Nephron (organoid): ENCODE measurements at regions not wholly inside any gene's neighbourhood (a gene's known extent, or its start where the extent isn't known, plus 50 kb on each side); places are given as distances from the start of the nearest gene placed in this dataset.

Experiments used
- H3K27ac Mint-ChIP-seq, 3 experiments: 2 replicates each; pipeline ENCODE4 v1.8.0; 2020; ENCODE audit warnings: mixed read lengths in 3 of 3, mild to moderate bottlenecking in 2 of 3, moderate library complexity in 1 of 3
- H3K27me3 Mint-ChIP-seq: 2 replicates; pipeline ENCODE4 v1.8.0; 2021; ENCODE audit warnings: low read depth, mild to moderate bottlenecking, moderate library complexity, mixed read lengths
- H3K36me3 Mint-ChIP-seq: 2 replicates; pipeline ENCODE4 v1.8.0; 2020; ENCODE audit warnings: low read depth, mixed read lengths
- H3K4me1 Mint-ChIP-seq: 2 replicates; pipeline ENCODE4 v1.8.0; 2020; ENCODE audit warnings: mixed read lengths
- H3K4me3 Mint-ChIP-seq, 3 experiments: 2 replicates each; pipeline ENCODE4 v1.8.0; 2020; ENCODE audit warnings: mild to moderate bottlenecking in 3 of 3, mixed read lengths in 3 of 3, moderate library complexity in 2 of 3
- H3K9me3 Mint-ChIP-seq: 2 replicates; pipeline ENCODE4 v1.8.0; 2020; ENCODE audit warnings: mixed read lengths
- CTCF ChIP-seq, 3 experiments: fragments of 200-600 bp; sonication (generic); IDR thresholded peaks; one replicate each; pipeline ENCODE4 v1.5.0; 2021; ENCODE audit warnings: antibody characterized with exemption in 3 of 3; ENCODE audit not compliant: unreplicated experiment in 3 of 3

GRCh38 chr5:110112348-110112747 lies 422.6 kb downstream of the MAN2A1 start:
- Mint-ChIP-seq H3K27me3 (no peaks in the 10 kb centered on the region), H3K36me3 (no peaks in the 10 kb centered on the region), H3K9me3 (peaks cover 3% of the 10 kb centered on the region), H3K4me1 (no peaks in the 10 kb centered on the region), H3K4me3 (no peak overlapping the region), H3K27ac (no peak overlapping the region)
- TF ChIP-seq CTCF (IDR thresholded peaks at IDR 0.05; ENCODE audit: unreplicated experiment in 3 of 3), result no peak

- no peak overlapping the region for H3K4me3 Mint-ChIP-seq
- H3K36me3 Mint-ChIP-seq, result no peaks in the 10 kb centered on the region
- no peaks in the 10 kb centered on the region for H3K4me1 Mint-ChIP-seq
- H3K27ac Mint-ChIP-seq, result no peak overlapping the region
- no peak for TF ChIP-seq CTCF (IDR thresholded peaks at IDR 0.05; ENCODE audit: unreplicated experiment in 3 of 3)
- H3K27me3 Mint-ChIP-seq, result no peaks in the 10 kb centered on the region
- peaks cover 26% of the 10 kb centered on the region for H3K9me3 Mint-ChIP-seq
Observed at GRCh38 chr5:110115503-110115902, 425.8 kb downstream of the MAN2A1 start.

GRCh38 chr5:110116539-110116938 lies 426.8 kb downstream of the MAN2A1 start:
- peaks cover 28% of the 10 kb centered on the region for H3K9me3 Mint-ChIP-seq
- no peaks in the 10 kb centered on the region for H3K27me3 Mint-ChIP-seq
- H3K27ac Mint-ChIP-seq, result no peak overlapping the region
- TF ChIP-seq CTCF (IDR thresholded peaks at IDR 0.05; ENCODE audit: unreplicated experiment in 3 of 3), result no peak
- no peaks in the 10 kb centered on the region for H3K4me1 Mint-ChIP-seq
- no peak overlapping the region for H3K4me3 Mint-ChIP-seq
- H3K36me3 Mint-ChIP-seq, result no peaks in the 10 kb centered on the region

GRCh38 chr5:110134963-110135935 lies 445.5 kb downstream of the MAN2A1 start:
- TF ChIP-seq CTCF (IDR thresholded peaks at IDR 0.05; ENCODE audit: unreplicated experiment in 3 of 3), result no peak

GRCh38 chr5:110150199-110150598 lies 460.5 kb downstream of the MAN2A1 start:
- H3K9me3 Mint-ChIP-seq, result no peaks in the 10 kb centered on the region
- H3K4me1 Mint-ChIP-seq, result no peaks in the 10 kb centered on the region
- H3K36me3 Mint-ChIP-seq, result no peaks in the 10 kb centered on the region
- H3K27me3 Mint-ChIP-seq, result no peaks in the 10 kb centered on the region
- H3K4me3 Mint-ChIP-seq, result no peak overlapping the region
- no peak for TF ChIP-seq CTCF (IDR thresholded peaks at IDR 0.05; ENCODE audit: unreplicated experiment in 3 of 3)
- H3K27ac Mint-ChIP-seq, result no peak overlapping the region

More at GRCh38 chr5:110134963-110135935, 445.5 kb downstream of the MAN2A1 start:
- Mint-ChIP-seq H3K4me3 (no peak overlapping the region), H3K9me3 (peaks cover 56% of the 10 kb centered on the region), H3K27ac (no peak overlapping the region), H3K4me1 (no peaks in the 10 kb centered on the region), H3K36me3 (no peaks in the 10 kb centered on the region), H3K27me3 (peaks cover 3% of the 10 kb centered on the region)

GRCh38 chr5:110159202-110159601 lies 469.5 kb downstream of the MAN2A1 start:
- no peak overlapping the region for H3K27ac Mint-ChIP-seq
- H3K36me3 Mint-ChIP-seq, result no peaks in the 10 kb centered on the region
- H3K9me3 Mint-ChIP-seq, result no peaks in the 10 kb centered on the region
- TF ChIP-seq CTCF (IDR thresholded peaks at IDR 0.05; ENCODE audit: unreplicated experiment in 3 of 3), result no peak
- H3K27me3 Mint-ChIP-seq, result no peaks in the 10 kb centered on the region
- H3K4me3 Mint-ChIP-seq, result no peak overlapping the region
- peaks cover 14% of the 10 kb centered on the region for H3K4me1 Mint-ChIP-seq
